Stimulated activated CD4-positive, alpha-beta T cell treated with anti-CD3 and anti-CD28 coated beads, Interleukin-1b, Interleukin-23, amount 100 ng/mL, for 4 hours (primary cell): ENCODE measurements at regions not wholly inside any gene's neighbourhood (a gene's known extent, or its start where the extent isn't known, plus 50 kb on each side); places are given as distances from the start of the nearest gene placed in this dataset.
"Not testable (repeated sequence)": the region's sequence is repeated elsewhere in the genome, so short reads cannot be mapped to it uniquely, and the experiment has no call there.

Experiments
- DNase-seq, 2 donors: peaks; one replicate each; pipeline ENCODE4 v3.0.0-alpha.2; 2020; ENCODE audit warnings: low read depth in 2 of 2

DNA sequence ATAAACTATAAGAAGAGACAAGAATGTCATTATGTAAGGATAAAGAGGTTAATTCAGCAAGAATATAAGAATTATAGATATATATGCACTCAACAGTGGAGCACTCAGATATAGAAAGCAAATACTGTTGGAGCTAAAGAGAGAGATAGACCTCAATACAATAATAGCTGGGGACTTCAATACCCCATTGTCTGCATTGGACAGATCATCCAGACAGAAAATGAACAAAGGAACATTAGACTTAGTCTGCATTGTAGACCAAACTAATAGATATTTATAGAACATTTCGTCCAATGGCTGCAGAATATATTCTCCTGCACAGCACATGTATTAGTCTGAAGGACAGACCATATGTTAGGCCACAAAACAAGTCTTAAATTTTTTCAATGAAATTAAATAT, 777.1 kb downstream of the CDH18 start:
- no peak for DNase-seq

DNA sequence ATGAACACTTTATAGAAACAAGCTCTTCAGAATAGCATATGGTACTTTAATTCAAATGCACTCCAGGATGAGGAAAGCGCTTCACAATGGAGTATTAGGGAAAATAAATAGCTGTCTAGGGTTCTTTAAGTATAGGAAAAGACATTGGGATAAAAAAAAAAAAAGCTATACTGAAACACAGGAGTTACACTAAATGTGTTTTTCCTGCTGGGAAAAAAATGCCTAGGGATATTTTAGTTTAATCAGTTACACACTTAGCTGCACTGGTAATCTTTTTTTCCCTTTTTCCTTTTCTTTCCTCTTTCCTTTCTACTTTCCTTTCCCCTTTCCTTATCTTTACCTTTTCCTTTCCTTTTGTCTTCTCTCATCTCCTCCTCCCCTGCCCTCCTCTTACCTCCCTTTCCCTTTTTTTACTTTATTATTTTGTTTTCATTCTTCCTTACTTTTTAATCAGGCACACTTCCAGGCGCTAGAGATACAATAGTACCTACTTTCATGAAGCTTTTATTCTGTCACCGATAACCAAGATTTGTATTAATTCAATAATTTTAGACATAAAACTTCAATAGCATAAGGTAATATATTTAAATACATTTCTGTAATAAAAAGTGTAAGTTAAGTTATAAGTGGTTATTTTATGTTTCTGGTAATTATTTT, 758.7 kb downstream of the CDH18 start:
- DNase-seq, result no peak

DNA sequence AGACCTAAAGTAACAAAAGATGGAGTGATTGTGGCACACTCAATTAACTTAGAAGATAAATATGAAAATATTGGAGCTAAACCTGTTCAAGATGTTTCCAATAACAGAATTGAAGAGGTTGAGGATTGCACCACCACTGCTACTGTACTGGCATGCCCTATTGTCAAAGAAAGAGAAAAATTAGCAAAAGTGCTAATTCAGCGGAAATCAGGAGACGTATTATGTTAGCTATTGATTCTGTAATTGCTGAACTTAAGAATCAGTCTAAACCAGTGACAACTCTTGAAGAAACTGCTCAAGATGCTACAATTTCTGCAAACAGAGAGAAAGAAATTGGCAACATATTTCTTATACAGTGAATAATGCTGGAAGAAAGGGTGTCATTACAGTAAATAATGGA, 754.4 kb downstream of the CDH18 start:
- DNase-seq, result no peak

DNA sequence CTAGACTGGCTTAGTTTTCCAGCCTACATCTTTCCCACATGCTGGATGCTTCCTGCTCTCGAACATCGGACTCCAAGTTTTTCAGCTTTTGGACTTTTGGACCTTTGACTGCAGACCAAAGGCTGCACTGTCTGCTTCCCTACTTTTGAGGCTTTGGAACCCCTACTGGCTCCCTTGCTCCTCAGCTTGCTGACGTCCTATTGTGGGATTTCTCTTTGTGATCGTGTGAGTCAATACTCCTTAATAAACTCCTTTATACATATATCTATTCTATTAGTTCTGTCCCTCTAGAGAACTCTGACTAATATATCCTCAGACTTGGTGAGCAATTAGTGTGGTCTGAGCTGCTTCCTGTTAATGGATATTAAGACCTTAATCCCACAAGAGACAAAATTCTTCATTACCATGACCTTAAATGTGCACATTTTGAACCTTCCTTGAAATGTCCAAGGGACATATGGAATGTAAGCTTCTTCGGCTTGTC, 752.9 kb downstream of the CDH18 start:
- no peak for DNase-seq

DNA sequence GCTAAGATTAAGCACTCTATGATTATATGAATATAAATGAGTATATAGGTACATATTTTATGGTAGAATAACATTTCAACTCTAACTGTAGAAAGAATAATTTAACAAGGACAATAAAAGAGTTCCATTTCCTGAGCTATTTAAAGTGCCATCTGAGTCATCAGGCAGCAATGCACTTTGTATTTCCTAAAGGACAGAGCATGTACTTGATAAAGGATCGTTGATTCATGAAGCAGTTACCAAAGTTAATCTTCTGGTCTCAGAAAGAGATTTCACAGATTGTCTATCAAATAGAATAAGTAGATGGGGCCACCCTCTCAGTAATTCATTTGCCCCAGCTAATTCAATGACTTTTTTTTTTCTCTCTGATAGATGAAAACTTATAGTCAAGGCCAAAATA, 747.8 kb downstream of the CDH18 start:
- DNase-seq, result no peak

DNA sequence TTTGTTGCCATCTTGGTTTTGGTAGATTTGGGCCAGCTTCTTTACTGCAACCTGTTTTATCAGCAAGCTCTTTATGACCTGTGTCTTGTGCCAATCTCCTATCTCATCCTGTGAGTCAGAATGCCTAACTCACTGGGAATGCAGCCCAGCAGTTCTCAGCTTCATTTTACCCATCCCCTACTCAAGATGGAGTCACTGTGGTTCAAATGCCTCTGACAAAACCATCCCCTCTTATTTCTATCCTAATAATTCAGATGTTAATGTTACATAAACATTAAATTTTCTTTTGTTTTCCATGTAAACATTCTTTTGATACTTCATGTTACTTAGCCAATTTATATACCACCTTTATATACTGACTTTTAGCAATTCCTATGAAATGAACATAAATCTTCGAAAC, 746.3 kb downstream of the CDH18 start:
- DNase-seq, result no peak

DNA sequence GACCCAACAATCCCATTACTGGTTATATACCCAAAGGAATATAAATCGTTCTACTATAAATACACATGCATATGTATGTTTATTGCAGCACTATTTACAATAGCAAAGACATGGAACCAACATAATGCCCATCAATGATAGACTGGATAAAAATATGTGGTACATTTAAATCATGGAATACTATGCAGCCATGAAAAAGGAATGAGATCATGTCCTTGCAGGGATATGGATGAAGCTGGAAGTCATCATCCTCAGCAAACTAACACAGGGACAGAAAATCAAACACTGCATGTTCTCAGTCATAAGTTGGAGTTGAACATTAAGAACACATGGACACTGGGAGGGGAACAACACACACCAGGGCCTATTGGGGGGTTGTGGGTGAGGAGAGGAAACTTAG, 741.8 kb downstream of the CDH18 start:
- DNase-seq, result not testable (repeated sequence)

DNA sequence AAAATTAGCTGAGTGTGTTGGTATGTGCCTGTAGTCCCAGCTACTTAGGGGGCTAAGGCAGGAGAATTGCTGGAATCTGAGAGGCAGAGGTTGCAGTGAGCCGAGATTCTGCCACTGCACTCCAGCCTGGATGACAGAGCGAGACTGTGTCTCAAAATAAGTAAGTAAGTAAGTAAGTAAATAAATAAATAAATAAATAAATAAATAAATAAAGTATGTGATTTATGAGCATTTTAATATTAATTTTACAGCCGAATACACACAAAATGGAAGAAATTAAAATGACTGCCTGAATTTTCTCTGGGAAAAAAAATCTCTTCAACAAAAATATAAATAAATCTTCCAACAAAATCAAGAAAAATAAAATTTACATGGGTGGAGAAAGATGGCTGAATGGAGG, 740.7 kb downstream of the CDH18 start:
- DNase-seq, result no peak

DNA sequence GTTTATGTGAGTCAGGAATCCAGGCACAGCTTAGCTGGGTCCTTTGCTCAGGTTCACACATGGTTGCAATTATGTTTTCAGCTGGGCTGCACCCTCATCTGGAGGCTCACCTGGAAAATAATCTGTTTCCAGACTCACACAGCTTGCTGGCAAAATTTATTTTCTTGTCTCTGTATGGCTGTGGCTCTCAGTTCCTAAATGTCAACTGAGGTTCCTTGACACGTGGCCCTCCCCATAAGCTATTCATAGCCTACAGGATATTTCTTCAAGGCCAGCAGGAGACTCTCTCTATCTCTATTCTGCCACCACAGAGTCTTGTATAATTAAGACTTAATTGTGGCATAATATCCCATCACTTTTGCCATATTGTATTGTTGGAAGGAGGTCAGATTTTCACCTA, 732.0 kb downstream of the CDH18 start:
- DNase-seq, result no peak

DNA sequence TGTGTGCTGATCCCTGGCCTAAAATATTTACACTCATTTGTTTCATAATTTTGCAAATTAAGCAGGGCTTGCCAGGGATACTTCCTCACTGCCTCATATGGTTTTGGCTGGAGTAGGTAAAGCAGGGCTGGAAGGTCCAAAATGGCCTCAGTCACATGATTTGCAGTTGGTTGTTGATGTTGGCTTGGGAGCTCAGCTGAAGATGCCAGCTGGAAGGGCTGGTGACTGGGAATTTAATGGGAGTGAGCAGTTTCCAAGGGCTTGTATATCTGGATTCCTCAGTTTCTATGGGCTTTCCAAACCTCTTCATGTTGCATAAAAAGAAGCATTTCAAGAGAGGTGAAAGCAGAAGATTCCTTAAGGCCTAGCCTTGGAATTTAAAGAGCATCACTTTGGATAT, 729.3 kb downstream of the CDH18 start:
- DNase-seq, result no peak

DNA sequence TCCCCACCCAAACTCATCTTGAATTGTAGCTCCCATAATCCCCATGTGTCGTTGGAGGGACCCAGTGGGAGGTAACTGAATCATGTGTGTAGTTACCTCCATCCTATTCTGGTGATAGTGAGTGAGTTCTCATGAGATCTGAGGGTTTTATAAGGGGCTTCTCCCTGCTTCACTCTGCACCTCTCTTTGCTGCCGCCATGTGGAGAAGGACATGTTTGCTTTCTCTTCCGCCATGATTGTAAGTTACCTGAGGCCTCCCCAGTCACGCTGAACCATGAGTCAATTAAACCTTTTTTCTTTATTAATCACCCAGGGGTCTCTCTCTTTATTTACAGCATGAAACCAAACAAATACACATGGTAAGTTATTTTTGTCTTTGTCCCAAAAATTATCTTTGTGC, 726.1 kb downstream of the CDH18 start:
- no peak for DNase-seq

DNA sequence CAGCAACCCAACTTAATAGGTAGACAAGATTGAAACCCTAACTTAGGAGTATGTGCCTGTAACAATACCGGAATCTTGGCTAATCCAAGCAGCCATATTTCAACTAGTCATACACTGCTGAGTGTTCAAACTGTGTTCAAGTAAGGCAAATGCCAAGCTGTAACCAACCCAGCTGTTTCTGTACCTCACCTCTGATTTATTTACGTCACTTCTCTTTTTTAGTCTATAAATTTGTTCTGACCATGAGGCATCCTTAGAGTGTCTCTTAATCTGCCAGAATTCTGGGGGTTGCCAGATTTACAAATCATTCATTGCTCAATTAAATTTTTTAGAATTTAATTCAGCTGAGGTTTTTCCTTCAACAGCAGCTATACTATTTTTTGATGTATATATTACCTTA, 723.2 kb downstream of the CDH18 start:
- DNase-seq, result no peak

DNA sequence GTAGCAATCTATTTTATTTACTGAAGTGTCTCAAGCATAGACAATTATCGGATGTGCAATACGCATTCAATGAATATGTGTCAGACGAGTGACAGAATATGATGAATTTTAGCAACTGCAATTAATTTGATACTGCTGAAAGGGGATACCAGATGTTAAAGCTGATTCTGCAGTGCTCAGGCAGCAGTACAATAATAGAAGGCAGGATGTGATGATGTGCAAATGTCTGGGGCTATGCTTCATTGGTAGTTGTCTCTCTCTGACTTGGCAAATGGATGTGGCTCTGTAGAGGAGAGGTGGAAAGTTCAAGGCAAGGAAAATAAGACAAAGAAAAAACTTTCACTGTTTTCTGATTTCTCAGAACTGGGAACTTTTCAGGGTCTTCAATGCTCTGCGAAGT, 721.2 kb downstream of the CDH18 start:
- no peak for DNase-seq

DNA sequence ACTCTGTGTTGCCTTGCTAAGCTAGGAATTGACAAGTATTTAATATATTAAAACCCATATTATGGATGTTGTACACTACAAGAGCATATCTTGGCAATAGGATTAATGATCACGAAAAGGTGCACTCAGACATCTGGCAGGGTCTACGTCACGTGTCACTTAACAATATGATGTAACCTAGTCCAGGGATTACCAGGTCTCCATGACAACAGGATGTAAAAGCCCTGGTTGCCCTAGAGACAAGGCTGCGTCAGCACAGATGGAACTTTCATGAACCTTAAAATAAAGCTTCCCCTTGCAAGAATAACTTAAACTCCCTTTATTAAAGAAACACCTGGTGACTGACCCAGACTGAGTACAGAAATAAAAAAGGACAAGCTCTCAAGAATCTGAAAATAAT, 717.8 kb downstream of the CDH18 start:
- DNase-seq, result no peak

DNA sequence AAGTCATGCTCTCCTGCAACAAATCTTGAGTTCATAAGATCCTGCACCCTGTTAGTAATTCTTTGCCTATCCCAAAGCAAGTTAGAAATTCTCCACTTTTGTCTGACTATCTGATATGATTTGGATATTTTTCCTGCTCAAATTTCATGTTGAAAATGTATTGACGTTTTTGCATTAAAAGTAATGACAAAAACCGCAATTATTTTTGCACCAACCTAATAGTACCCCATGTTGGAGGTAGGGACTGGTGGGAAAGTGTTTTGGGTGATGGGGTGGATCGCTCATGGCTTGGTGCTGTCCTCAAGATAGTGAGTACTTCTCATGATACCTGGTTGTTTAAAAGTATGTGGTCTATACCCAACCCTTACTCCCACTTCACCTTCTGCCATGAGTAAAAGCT, 713.4 kb downstream of the CDH18 start:
- DNase-seq, result no peak

DNA sequence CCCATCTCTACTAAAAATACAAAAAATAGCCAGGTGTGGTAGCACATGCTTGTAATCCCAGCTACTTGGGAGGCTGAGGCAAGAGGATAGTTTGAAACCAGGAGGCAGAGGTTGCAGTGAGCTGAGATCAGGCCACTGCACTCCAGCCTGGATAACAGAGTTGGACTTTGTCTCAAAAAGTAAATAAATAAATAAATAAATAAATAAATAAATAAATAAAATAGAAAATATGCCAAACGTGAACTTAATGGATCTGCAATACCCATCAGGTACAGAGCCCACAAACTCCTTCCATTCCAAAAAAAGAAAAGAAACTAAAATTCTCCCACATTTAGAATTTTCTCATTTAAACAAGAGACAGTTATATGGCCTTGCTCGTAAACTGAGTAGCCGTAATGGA, 702.7 kb downstream of the CDH18 start:
- no peak for DNase-seq

DNA sequence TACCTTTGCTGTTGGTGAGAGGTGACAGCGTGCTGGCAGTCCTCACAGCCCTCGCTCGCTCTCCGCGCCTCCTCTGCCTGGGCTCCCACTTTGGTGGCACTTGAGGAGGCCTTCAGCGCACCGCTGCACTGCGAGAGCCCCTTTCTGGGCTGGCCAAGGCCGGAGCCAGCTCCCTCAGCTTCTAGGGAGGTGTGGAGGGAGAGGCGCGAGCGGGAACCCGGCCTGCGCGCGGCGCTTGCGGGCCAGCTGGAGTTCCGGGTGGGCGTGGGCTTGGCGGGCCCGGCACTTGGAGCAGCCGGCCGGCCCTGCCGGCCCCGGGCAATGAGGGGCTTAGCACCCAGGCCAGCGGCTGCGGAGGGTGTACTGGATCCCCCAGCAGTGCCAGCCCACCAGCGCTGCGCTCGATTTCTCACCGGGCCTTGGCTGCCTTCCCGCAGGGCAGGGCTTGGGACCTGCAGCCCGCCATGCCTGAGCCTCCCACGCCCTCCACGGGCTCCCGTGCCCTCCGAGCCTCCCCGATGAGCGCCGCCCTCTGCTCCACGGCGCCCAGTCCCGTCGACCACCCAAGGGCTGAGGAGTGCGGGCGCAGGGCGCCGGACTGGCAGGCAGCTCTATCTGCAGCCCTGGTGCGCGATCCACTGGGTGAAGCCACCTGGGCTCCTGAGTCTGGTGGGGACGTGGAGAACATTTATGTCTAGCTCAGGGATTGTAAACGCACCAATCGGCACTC, 700.3 kb downstream of the CDH18 start:
- not testable (repeated sequence) for DNase-seq

DNA sequence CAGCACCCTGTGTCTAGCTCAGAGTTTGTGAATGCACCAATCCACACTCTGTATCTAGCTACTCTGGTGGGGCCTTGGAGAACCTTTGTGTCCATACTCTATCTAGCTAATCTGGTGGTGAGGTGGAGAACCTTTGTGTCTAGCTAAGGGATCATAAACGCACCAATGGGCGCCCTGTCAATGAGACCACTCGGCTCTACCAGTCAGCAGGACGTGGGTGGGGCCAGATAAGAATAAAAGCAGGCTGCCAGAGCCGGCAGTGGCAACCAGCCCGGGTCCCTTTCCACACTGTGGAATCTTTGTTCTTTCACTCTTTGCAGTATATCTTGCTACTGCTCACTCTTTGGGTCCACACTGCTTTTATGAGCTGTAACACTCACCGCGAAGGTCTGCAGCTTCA, 699.7 kb downstream of the CDH18 start:
- not testable (repeated sequence) for DNase-seq

DNA sequence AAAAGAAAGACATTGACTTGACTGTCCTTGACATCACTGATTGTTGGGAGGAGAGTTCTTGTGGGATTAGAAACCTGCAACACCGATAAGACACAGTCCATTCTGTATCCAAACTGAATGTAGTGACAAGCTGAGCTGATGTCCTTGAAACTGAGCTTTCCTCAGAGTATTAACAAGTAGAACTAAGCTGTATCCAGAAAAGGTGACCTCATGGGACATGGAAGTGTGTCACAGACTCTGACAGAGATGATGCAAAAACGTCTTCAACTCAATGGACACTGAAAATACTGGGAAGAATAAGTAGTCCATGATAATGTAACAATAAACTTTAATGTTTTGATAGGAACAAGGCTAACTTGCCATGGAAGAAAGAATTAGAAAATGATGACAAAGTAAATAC, 690.1 kb downstream of the CDH18 start:
- no peak for DNase-seq

DNA sequence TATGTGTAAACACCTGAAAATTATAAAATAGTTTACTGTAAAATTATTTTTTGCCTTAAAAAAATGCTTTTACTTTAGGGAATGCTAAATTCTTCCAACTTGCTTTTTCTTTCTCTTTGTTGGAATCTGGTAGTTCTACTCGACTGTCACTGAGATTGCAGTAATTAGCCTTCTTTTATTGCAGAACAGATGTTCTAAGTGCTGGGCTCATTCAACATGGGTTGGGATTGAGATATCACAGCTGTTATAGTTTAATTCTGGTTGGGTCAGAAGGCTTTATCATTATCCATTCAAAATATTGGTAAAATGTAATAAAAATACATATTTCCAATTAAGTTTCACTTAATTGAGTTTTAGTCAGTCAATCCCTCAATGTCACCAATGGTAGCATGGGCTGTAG, 686.7 kb downstream of the CDH18 start:
- no peak for DNase-seq

DNA sequence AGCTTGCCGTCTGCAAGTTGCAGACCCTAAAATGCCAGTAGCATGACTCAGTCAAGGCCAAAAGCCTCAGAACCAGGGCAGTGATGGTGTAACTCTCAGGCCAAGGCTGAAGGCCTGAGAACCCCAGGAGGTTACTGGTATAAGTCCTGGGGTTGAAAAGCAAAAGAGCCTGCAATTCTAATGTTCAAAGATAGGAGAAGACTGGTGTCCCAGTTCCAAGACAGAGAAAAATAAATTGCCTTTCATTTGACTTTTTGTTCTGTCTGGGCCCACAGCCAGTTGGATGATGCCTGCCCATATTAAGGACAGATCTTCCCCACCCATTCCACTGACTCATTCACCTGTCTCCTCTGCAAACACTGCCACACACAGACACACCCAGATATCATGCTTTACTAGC, 673.2 kb downstream of the CDH18 start:
- DNase-seq, result no peak

DNA sequence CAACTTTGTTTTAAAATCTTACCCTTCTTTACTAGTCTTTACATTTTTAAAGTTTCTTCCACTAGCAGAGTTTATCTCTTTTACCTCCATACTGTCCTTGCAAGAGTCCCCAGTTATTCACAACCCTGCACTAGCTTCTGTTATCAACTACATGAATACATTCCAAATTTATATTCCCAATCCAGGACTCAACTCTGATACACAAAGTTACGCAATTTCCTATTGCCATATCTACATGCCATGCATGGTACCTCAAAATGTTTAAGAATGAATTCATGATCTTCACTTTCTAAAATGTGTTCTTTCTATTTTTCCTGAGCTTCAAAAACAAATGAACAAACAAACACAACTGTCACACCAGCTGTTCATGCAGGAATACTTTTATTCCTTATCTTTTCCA, 668.7 kb downstream of the CDH18 start:
- no peak for DNase-seq

DNA sequence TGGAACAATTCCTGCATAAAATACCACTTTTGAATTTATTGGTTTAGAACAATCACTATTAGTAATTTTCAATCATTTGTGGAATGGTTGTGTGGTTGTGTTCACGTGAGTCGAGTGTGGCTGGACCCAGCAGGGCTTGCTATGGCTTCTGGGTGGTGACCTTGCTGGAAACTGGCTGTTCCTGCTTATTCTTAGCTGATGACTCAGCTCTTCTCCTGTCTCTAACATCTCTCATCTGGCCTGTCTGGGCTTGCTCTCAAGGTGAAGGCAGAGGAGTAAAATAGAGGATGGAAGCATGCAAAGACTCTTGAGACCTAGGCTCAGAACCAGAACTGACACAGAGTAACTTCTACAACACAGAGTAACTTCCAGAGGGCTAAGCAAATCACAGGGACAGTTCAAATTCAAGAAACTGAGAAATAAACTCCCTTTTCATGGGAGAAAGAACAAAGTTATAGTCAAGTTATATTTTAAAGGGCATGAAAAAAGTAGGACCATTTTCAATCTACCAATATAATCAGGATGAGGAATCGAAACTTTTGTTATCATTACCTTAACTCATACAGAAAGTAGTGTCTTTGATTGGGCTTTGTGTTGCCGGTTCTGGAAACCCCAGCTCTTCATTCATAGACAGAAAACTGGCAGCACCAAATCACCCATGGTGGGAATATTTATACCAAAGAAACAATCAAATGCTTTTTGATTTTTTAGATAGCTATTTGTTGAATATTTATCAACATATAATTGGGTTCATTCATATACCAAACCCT, 665.1 kb downstream of the CDH18 start:
- DNase-seq, result no peak
